NCI-H1694 treated with DMSO at 0.1 percent for 48 hours (cell line): ENCODE measurements at regions not wholly inside any gene's neighbourhood (a gene's known extent, or its start where the extent isn't known, plus 50 kb on each side); places are given as distances from the start of the nearest gene placed in this dataset.
A peak's percentile ranks its signal among the peaks of the same experiment; 100 is the strongest.

Experiments used
- DNase-seq: peaks from one replicate; lab custom pipeline; 2025; lab: John Stamatoyannopoulos, UW

GRCh38 chr5:73311291-73312110 is 137.1 kb downstream of the FOXD1 start:
- no peak for DNase-seq

- DNase-seq = no peak
Observed at GRCh38 chr5:73307645-73308355, 134.8 kb downstream of the TMEM174 start.

GRCh38 chr5:73306741-73307275 is 133.8 kb downstream of the TMEM174 start:
- no peak for DNase-seq

GRCh38 chr5:73306078-73306719 is 133.2 kb downstream of the TMEM174 start:
- DNase-seq = no peak

DNA sequence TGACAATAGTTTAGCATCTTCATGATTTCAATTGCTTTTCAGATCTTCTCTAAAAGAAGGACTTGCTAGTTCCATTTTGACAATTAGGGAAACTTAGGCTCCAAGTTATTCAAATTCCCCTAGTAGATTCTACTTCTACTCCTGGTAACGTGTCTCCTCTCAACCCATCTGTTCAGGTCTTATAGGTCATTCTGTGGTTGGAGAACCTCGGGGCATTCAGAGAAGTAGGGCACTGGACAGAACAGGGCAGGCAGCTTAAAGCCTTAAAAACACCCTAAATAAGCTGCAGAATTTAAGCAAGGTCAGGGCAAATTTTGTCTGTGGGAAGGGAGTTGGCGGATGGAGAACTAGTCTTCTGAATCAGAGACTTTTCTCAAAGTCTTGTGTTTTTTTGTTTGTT is 132.4 kb downstream of the TMEM174 start:
- DNase-seq = no peak

GRCh38 chr5:73304381-73304780 is 131.4 kb downstream of the TMEM174 start:
- no peak for DNase-seq

- no peak for DNase-seq
Observed at GRCh38 chr5:73303148-73304079, 130.4 kb downstream of the TMEM174 start.

DNA sequence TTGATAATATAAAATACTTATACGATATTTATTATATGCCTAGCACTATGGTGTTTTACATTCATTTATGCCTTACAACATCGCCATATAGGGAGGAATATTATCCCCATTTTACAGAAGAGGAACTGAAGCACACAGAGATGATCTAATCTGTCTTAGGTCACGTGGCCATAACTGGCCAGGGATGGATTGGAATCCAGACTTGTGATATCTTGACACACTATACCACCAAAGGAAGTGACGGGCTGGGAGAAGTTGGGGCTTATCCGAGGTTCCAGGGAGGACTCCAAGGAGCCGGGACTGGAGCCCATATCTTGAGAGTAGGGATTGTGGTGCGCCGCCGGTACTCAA is 129.8 kb downstream of the TMEM174 start:
- no peak for DNase-seq

DNA sequence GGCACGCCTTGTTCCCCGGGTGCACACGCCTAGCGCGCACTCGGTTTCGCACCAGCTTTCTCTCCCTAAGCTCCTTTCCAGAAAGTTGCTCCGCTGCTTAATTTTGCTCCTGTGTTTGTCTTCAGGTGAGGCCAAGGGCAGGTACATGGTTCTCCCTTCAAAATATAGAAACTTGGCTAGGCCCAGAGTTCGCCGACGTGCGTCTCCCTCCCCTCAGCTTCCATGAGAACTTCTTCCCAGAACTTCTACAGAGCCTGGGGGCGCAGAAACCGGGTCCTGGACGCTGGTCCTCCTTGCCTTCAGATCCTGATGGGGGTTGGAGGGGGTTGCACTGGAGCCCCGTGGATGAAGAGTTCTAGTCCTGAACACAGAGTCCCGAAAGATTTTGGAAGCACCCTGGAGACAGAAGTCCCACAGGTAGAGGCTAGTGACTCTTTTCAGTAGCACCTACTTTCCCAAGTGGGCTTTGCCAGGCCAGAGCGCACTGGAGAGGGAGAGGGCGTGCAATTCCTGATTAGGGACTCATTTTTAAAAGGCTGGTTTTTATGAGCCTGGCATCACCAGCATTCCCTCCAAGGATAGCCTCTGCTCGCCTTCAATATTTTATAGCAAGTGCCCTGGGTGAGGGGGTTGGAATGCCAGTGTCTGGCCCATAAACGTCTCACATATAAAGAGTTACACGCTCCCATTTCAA is 128.4 kb downstream of the TMEM174 start:
- DNase-seq = no peak

- no peak for DNase-seq
Observed at GRCh38 chr5:73300337-73301207, 127.6 kb downstream of the TMEM174 start.

GRCh38 chr5:73299665-73300336 is 126.8 kb downstream of the TMEM174 start:
- DNase-seq = no peak

DNA sequence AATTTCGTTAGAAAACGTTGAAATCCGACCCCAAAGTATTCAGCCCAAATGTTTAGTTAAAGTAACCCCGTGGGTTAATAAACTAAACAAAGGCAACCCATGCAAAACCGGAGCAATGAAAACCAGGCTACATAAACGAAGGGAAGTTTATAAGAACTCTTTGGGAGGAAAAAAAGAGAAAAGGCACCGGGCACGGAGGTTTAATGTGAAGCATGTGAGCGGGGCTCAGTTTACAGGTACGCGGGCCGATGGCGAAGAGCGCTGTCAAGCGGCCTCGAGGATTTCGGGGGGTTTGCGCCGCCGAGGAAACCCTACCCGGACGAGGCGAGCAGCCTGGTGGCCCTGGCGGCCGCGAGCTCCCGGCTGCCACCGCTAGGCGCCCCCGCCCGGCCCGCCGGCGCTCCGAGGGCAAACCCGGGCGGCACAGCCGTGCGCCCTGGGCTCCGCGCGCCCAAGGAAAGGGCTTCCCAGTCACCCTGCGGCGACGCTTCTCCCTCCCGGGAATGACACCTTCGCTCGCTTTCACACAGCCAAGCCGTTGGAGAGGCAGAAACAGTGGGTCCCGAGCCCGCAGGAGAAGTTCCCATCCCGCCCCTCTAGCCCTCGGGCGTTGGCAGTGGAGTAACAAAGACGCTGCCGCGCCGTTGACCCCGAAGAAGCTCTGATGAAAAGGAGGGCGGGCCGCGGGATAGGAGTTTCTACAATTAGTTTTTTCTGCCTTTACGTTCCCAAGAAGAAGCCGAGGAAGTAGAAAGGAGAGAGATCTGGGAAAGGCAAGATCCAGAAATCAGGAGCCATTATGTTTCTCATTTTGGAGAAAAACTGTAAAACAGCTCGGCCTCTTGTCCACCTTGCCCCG is 126.0 kb downstream of the TMEM174 start:
- no peak for DNase-seq

GRCh38 chr5:73298251-73298771 is 125.3 kb downstream of the TMEM174 start:
- no peak for DNase-seq

GRCh38 chr5:73297430-73297829 is 124.4 kb downstream of the TMEM174 start:
- DNase-seq = no peak

DNA sequence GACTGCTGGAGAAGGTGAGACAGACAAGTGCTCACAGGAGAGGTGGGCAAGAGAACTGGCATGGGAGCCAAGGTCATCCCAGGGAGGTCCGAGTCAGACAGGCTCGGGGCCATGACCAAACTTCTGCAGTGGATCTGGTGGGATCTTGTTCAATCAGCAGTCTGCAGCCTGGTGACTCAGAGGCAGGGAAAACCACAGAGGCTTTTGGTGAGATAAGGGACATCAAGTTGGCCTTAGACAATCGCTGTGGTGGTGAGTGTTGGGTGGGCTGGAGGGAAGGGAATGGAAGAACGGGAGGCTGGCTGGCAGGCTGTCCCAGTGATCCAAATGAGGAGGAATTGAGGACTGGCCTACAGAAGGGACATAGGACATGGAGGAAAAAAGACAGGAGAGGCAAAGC is 123.8 kb downstream of the TMEM174 start:
- DNase-seq = no peak

DNA sequence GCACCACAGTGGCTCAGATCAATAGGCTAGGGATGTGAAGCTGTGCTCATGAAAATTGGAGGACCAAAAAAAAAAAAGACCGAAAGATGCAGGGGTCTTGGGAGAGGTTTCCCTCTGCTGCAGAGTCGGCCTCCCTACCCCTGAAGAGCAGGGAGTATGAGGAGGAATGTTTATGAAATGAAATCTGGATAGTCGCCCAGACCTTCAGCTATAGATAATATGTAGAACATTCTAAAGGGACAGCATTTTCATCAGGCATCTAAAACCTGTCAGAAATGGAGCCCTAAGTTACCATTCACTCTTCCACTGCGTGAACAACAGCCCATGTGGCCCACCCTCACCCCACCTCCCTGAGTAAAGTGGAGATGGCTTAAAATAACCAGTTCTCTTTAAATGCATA is 122.9 kb downstream of the TMEM174 start:
- DNase-seq = no peak

GRCh38 chr5:73295447-73295846 is 122.5 kb downstream of the TMEM174 start:
- peak; percentile 38 for DNase-seq

DNA sequence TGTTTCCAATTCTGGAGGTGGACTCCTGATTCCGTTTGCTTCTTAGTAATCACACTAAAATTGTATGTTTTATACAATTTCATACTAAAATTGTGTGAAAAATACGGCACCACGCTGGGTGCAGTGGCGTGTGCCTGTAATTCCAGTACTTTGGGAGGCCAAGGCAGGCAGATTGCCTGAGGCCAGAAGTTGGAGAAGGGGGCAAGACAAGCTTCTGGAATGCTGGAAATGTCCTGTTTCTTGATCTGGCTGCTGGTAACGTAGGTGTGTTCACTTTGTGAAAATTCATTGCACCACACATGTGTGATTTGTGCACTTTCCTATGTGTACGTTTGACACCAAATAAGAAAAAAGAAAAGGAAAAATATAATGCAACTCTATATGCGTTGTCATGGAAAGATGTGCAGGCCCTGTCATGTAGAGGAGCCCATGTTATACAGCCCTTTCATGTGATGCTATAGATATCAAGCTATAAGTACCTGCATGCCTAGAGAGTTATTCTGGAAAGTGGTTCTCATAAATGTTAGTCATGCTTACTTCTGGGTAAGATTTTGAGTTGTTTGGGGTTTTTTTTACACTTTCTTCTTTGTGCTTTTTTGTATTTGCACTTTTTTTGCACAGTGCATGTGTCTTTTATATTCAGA is 119.9 kb downstream of the TMEM174 start:
- DNase-seq = no peak
